T-helper 2 cell treated with Interferon-gamma antibody and Interleukin-4, amounts not matched to agents 100 ng/mL and 5 ng/mL, for 36 hours (primary cell): ENCODE measurements at regions not wholly inside any gene's neighbourhood (a gene's known extent, or its start where the extent isn't known, plus 50 kb on each side); places are given as distances from the start of the nearest gene placed in this dataset.
"Not testable (repeated sequence)": the region's sequence is repeated elsewhere in the genome, so short reads cannot be mapped to it uniquely, and the experiment has no call there.

ENCODE experiments used
- intact Hi-C: fragments of 100-400 bp; cut with micrococcal nuclease; formaldehyde crosslinking; loops from one replicate; pipeline ENCODE4 v1.15.1; 2023

- intact Hi-C loops = no loop called here
Measured at GRCh38 chr7:115363916-115364315, 442.0 kb downstream of the MDFIC start.

- intact Hi-C loops = no loop called here
Measured at GRCh38 chr7:115359955-115360354, 438.1 kb downstream of the MDFIC start.

DNA sequence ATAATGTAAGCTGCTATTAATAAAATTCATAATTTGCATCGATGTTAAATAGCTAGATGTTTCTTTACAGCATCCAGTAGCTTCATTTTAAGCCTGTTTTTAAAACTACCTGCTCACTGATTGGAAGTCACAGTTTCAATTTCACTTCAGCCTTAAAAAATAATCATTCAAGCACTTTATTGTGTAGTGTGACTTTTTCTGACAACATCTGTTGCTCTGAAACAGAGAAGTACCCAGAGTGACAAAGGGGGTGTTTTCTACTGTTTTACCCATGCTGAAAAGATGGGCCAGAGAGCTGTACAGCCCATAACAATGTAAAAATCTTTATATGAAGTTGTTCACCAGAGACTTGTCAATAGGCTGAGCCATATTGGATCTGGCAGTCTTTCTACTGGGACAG, 437.2 kb downstream of the MDFIC start:
- intact Hi-C loops = no loop called here

DNA sequence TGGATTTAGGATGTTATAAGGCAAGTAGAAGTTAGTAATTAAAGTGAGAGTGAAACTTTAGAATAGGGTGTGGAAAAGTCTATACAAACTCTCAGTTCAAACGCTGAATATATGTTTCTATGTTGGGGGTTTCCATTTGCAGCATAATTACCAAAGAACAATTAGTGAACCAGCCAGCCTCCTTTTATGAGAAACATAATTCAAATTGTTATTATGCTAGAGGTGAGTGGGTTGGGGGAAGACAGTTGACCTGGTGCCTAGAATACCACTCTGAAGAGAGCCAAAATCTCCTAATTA, 435.8 kb downstream of the MDFIC start:
- intact Hi-C loops = no loop called here

DNA sequence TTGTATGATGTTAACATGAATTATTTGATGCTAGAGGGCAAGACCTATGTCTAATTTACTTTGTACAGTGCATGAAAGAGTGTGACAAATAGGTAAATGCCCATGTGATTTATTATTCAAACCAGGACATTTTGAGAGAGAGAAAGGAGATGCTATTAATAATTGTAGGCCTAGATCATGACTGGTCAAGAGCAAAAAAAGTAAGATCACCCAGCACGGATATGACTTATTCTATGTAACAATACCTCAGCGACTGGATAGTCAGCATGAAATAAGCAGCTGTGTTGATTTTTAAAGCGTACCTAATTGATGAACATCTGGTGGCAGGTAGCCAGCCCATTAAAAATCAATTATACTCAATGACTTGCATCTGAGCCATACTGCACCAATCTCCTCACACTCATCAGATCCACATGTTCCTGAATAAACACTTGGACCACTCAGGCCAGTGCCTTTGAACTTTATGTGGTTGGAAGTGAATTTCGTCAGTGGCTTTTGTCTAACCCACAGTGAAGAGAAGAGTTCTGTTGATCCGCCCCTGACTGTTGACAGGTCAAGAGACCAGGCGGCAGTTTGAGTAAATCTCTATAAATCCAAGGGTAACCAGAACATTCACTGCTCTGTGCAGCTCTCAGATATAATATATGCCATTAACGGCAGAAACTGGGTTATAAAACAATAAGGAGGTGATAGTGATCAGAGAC, 435.3 kb downstream of the MDFIC start:
- intact Hi-C loops = no loop called here

- intact Hi-C loops = no loop called here
Measured at GRCh38 chr7:115356139-115356746, 434.3 kb downstream of the MDFIC start.

GRCh38 chr7:115354925-115355324, 433.0 kb downstream of the MDFIC start:
- intact Hi-C loops = no loop called here

DNA sequence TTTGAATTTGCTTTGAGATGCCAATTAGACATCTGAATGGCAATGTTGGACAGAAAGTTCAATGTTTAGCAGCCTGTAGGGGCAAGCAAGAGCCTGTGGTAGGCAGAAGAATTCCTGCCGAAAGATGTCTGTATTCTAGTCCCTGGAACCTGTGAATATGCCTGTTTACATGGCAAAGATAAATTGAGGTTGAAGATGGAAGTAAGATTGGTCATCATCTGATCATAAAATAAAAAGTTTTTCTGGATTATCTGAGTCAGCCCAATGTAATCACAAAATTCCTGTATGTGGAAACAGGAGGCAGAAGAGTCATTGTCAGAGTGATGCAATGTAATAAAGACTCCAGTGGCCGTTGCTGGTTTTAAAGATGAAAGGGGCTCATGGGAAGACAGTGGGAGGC, 430.5 kb downstream of the MDFIC start:
- intact Hi-C loops = no loop called here

- intact Hi-C loops = no loop called here
Measured at GRCh38 chr7:115350764-115351163, 428.9 kb downstream of the MDFIC start.

DNA sequence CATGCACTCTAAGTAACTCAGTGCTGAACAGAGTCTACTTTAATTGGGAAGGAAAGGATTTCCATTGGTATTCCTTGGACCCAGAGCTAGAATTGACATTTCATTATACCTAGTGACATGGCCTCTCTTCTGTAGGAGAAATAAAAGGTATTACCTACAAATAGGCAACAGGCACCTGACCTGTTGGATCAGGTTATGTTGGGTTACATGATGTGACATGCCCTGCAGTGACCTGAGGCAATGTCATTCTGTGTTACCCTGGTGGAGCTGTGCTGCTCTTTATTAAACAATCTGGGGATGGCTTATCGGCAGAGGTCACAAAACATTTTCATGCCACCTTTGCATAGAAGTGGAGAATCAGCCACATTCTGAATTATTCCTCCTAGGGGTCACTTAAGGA, 427.7 kb downstream of the MDFIC start:
- intact Hi-C loops = no loop called here

DNA sequence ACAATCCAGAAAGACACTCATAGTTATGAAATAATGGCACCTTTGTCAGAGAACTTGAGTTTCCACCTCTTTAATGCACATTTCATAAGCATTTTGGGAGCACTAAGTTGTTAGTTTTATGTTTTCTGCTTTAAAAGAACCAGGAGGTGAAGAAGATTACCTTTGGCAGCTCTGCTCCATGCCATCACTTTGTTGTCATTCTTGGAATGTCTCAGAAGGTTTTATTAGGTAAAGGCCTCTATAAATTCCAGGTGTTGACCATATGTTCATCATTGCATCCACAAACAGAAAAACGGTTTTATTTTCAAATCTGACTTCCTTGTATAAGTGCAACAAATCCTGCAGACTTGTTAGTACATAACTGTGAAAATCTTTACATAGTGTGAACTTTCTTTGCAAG, 424.8 kb downstream of the MDFIC start:
- intact Hi-C loops = no loop called here

GRCh38 chr7:115340828-115341227, 418.9 kb downstream of the MDFIC start:
- intact Hi-C loops = no loop called here

DNA sequence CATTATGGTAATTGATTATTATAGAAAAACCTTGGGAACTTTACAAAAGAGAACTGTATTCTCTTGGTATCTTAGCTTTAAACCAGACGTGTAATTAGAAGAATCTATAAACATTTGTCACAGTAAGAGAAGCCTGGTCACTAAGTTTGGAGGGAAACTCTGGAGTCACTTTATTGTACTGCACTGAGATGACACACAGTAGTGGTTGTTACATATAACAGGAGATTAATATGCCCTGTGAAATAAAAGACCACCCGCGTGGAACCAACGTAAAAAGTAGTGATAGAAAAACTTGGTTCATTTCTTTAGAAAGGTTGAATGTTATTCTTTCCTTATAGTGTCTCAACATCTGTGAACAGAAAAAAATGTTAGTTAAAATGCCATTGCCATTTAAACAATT, 416.1 kb downstream of the MDFIC start:
- intact Hi-C loops = no loop called here

GRCh38 chr7:115332691-115333090, 410.8 kb downstream of the MDFIC start:
- intact Hi-C loops = no loop called here

DNA sequence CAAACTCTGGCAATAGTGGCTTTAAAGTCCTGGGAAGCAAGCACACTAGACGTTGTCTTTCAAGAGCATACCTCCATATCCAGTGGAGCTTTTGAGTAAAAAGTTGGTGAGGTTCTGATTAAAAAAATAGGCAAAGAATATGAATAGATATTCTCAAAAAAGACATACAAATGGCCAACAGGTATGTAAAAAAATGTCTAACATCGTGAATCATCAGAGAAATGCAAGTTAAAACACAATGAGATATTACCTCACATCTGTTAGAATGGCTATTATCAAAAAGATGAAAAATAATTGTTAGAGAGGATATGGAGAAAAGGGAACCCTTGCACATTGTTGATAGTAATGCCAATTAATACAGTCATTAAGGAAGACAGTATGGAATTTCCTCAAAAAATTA, 407.1 kb downstream of the MDFIC start:
- intact Hi-C loops = no loop called here

- intact Hi-C loops = no loop called here
Measured at GRCh38 chr7:115328018-115328417, 406.1 kb downstream of the MDFIC start.

DNA sequence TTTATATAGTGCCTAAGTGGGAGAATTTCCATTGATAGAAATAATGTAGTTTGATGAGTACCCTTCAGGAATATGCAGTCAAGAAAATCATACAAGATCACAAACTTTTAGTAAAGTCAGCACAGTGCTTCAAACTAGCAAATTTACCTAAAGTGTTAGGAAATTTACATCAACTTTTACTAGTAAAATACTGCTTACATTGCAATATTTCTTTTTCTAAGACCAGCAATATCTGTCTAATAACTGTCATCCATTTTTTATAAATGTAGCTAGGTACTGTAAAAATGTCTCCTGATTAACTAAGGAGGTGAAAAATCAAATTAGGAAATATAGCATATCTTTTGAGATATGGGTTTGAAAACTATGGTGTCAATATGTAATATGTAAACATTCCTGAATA, 405.4 kb downstream of the MDFIC start:
- intact Hi-C loops = no loop called here

DNA sequence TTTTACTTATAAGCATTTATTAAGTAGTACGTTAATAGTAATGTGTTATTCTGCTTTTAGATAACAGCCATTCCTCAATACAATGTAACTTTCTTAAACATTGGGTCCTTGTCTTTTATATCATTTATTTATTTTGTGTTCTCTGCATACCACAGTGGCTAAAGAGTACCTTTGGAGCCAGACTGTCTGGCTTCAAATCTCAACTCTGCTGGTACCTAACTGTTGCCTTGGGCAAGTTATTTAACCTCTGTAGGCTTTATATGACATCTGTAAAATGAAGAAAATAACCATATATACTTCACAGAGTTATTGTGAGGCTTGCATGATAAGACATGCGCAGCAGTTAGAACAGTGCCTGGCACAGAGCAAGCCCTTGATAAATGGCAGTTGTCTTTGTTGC, 397.6 kb downstream of the MDFIC start:
- intact Hi-C loops = no loop called here

DNA sequence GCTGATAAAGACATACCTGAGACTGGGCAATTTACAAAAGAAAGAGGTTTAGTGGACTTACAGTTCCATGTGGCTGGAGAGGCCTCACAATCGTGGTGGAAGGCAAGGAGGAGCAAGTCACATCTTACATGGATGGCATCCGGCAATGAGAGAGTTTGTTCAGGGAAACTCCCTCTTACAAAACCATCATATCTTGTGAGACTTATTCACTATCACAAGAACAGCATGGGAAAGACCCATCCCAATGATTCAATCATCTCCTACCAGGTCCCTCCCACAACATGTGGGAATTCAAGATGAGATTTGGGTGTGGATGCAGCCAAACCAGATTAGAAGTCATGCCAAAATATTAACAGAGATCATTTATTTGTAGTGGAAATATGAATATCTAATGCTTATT, 388.4 kb downstream of the MDFIC start:
- intact Hi-C loops = not testable (repeated sequence)

GRCh38 chr7:115306586-115306985, 384.7 kb downstream of the MDFIC start:
- intact Hi-C loops = no loop called here

DNA sequence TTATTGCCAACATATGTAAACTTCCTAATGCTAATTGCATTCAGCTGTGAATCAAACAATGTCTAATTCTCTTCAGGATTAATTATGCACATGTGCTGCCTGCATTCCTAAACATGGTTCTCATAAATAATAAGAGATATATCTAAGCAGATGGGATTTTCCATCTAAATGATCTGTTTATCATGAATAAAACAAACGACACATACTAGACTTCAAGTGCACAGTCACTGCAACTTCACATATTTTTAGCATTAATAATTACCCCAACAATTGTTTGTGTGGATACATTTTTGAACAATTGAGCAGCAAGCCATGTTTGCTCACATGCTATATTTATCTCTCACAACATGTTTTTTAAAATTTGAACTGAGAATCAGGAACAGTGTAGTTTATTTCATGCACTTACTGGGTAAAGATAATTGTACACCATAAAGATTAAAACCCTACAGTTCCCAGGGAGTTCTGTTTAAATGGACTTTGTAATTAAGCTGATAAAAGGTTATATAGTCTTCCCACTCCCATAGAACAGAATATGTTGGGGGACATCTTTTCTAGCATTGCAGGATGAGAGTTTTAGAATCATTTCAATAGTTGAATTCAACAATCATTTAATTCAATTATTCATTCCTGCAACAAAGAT, 378.5 kb downstream of the MDFIC start:
- intact Hi-C loops = no loop called here

DNA sequence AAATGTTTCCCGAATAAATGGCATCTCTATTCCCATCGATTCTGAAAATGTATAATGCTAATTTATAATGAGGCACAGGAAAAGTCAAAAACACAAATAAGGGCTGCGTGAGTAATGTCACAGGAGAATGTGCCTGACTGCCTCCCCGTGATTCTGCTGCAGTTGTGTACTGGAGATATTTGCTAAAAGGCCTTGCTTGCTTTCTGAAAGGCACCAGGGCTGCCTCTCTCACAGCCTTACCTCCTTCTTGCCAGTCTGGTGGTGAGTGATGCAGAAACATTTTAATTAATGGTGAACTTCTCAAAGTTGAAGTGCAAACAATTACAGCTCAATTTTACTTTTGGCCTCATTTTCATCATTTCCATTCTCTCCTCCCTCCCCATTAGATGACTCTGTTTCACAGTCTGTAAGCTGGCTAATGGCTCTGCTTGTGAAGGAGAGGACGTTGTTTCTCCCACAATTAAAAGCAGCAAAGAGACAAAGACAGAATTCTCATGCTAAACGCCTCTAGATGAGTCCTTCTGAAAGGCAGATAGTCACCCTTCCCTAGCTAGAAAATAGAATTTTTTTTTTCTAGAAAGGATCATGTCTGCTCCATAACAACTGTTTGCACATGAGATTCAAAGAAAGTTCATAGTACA, 377.6 kb downstream of the MDFIC start:
- intact Hi-C loops = no loop called here

DNA sequence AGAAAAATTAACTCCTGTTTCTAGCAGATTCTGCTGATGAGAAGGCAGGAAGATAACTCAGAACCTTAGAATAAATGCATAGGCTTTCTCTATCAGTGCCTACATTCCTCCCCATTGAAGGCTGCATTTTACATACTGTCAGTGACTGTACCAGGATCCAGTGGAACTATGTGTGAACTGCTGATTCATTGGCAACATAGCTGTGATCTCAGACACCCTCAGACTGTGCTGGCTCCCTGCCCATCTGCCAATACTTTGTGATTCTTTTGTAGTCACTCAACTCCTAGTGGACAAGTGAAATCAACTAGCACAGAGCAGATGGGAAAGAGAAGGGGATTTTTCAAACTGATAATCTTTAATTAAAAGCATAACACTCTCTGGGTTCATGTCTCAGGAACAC, 375.8 kb downstream of the MDFIC start:
- intact Hi-C loops = no loop called here
